H1 (cell line): ENCODE measurements at regions not wholly inside any gene's neighbourhood (a gene's known extent, or its start where the extent isn't known, plus 50 kb on each side); places are given as distances from the start of the nearest gene placed in this dataset.

Source experiments
- BCL11A ChIP-seq, 2 experiments: IDR thresholded peaks; one replicate each; pipeline ENCODE4 v1.6.1; 2011; ENCODE audit warnings: low read depth in 2 of 2, low read length in 2 of 2, mild to moderate bottlenecking in 2 of 2
- EP300 ChIP-seq, 2 experiments: IDR thresholded peaks; 1 replicate in 1 of 2; 2 replicates in 1 of 2; pipeline ENCODE4 v1.6.1; 2011 to 2012; ENCODE audit warnings: low read depth in 2 of 2, low read length in 2 of 2, mild to moderate bottlenecking in 2 of 2, borderline replicate concordance in 1 of 2, inconsistent platforms in 1 of 2, moderate library complexity in 1 of 2
- RFX5 ChIP-seq: IDR thresholded peaks from 2 replicates; pipeline ENCODE4 v1.6.1; 2011; ENCODE audit warnings: low read depth, low read length, improper control_type of control experiment, borderline replicate concordance
- SIX5 ChIP-seq: IDR thresholded peaks from 2 replicates; pipeline ENCODE4 v1.6.1; 2011; ENCODE audit warnings: mild to moderate bottlenecking, low read depth, low read length

GRCh38 chr6:14964556-14965270 lies 281.2 kb upstream of the JARID2 start (continued):
- TF ChIP-seq BCL11A (IDR thresholded peaks at IDR 0.05; ENCODE audit: low read depth in 2 of 2, low read length in 2 of 2) (no peak), RFX5 (no peak), EP300 (IDR thresholded peaks at IDR 0.05; ENCODE audit: borderline replicate concordance in 1 of 2, low read depth in 2 of 2, low read length in 2 of 2) (no peak), SIX5 (no peak)
